GM21526 (cell line): ENCODE measurements at regions not wholly inside any gene's neighbourhood (a gene's known extent, or its start where the extent isn't known, plus 50 kb on each side); places are given as distances from the start of the nearest gene placed in this dataset.

Experiments used
- ATAC-seq: cut with Tn5 transposase; IDR thresholded peaks from one replicate; pipeline ENCODE4 v1.9.1; 2021; ENCODE audit warnings: moderate library complexity; ENCODE audit not compliant: unreplicated experiment, low FRiP score

DNA sequence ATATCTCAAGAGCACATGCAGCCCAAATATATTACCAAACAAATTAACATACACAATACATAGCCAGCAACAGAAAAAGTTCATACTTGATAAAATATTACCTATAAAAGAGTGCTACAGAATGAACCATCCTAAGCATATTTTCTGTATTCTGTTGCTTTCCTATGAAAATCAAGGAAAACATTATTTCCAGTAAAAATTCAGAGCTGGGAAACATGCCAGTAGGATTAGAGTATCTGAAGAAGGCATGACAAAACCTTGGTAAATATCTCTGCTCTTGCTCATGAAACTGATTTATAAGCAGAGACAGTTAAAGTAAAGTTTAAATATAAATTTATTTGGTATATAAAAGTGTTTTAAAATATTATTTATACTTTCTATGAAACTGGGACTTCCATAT, 599.7 kb downstream of the ARAP2 start:
- no peak for ATAC-seq

DNA sequence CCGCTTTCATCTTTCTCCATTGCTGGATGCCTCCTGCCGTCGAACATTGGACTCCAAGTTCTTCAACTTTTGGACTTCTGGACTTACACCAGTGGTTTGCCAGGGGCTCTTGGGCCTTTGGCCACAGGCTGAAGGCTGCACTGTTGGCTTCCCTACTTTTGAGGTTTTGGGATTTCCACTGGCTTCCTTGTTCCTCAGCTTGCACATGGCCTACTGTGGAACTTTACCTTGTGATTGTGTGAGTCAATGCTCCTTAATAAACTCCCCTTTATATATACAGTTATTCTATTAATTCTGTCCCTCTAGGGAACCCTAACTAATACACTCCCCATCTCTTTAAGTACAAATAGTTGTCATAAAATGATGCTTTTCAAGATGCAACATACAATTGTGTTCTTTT, 595.3 kb downstream of the ARAP2 start:
- no peak for ATAC-seq

DNA sequence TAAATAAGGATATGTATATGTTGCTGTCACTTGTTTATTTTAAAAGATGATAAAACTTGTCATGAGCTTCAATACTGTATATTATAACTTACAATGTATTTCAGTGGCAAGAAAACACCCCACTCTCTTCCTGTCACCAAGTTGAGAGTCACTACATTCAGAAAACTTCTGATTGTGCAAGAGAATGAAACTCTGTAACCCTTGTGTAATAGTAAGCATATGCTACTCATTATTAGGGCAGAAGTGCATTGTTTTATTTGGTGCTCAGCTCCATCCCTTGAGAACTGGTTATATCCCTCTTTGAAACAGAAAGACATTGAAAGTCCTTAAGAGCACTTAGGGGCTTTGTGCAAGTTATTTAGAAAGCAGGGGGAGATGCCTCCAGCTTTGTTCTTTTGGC, 594.5 kb downstream of the ARAP2 start:
- ATAC-seq: no peak

DNA sequence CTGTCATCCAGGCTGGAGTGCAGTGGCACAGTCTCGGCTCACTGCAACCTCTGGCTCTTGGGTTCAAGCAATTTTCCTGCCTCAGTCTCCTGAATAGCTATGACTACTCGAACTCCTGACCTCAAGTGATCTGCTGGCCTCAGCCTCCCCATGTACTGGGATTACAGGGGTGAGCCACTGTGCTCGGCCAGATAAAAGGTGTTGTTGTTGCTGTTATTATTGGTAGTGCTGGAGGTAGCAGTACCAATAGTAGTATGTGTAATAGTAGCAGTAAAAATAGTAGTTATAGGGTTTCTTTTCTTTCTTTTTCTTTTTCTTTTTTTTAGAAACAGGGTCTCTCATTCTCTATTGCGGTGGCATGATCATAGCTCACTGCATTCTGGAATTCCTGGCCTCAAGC, 592.1 kb downstream of the ARAP2 start:
- ATAC-seq: no peak

DNA sequence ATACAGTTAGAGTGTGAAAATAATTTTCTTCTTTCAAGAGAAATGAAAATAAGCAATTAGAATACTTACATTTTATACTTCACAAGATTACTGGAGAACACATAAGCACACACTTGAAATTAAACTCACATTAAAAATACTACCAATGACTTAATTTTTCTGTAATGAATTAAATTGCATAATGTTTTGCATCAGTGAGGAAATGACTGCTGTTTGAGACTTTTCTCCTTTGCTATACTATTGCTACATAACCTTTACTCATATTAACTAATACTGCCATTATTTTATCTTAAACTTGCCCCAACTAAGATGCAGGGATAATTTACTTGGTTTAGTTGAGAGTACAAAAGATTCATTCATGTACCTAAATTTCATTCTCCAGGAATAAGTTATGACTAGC, 590.9 kb downstream of the ARAP2 start:
- ATAC-seq: no peak

DNA sequence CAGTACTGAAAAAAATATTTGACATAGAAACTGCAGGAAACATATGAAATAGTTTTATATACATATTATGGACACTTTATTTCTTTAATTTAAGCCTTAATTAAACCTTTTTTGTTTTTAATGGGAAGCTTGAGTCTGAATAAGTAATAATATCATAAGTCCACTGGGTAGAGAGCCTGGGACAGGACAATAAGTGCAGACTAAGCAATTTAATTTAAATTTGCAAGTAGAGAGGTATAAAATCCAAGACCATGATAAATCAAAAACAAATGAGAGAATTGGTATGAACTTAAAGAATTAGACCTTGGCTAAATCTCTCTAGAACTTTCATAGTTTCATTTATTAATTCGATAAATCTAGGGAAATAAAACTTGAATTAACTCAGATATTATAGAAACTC, 571.2 kb downstream of the ARAP2 start:
- no peak for ATAC-seq

DNA sequence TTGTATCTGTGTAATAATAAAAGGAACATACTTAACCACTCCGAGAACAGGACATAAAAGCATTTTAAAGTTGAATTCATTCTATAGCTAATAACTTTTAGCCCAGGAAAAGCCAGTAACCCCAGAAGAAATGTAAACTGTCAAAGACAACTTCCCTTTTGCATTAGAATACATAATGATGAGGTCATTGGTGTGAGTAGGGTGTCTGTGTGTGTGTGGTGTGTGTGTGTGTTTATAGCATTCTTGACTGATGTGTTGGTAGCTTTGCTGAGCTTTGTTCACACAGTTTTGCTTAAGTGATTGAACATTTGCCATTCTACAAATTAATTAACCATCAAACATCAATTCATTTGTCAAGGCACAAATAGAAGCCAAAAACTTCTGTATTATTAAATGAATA, 559.6 kb downstream of the ARAP2 start:
- ATAC-seq: no peak

DNA sequence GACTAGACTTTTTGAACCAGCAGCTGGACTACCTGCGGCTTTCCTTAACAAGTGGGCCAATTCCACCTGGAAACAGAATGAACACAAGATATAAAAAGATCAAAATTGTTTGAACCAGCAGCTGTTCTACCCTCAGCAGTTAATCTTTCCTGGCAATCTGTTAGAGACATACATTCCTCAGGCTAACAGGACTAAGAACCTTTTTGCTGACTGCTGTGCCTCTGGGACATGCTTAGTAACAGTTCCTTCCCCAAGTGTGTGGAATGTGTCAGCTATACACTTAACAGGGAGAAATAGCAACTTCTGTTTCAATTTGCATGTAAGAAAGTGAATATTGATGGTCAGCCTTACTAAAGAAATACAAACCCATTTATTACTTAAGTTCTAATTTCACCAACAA, 554.4 kb downstream of the ARAP2 start:
- ATAC-seq: no peak

DNA sequence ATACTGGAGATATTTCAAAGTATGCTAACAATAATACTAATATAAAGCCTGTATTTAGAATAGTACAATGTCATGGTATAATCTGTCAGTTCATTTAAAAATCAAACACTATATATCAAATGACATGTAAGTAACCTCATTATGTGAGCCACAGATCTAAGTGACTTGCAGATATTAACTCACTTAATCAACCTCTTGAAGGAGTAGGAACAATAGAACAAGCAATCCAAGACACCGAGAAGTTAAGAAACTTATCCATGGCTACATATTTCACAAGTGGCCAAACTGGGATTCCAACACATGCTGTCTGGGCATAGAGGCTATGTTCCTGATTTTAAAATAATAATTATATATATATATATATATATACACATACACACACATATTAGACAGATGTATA, 554.0 kb downstream of the ARAP2 start:
- ATAC-seq: no peak

DNA sequence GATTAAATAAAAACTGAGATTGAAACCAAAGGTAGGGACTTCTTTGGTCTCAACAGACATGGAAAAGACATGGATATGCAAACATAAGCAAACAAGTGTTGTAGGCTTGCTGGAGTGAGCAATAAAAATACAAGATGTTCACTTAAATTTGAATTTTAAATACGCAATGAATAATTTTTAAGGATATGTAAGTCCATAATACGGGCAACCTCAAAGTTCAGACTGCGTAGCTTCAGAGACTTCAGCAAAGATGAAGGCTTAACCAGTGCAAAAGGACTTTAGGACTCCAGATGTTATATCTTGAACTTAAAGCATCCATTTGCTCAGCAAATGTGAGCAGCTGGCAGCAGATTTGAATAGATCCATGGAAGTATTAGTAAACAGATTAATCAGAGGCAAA, 549.3 kb downstream of the ARAP2 start:
- no peak for ATAC-seq

DNA sequence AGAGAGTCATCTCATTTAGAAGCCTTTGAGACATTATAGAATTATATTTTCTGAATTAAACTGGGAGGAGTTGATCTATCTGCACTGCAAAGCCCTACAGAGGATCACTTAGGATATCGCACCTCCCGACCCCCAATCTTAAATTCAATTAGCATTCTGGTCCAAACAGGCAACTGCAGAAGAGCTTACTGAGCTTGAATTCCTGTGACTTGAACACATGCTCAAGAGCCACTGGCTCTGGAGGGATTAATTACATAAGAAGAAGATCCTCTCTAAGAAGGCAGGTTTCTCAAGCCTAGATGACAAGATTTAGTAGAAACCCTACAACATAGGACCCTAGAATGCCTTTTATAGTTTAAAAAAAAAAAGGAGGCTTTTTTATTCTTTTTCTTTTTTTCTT, 548.9 kb downstream of the ARAP2 start:
- no peak for ATAC-seq

DNA sequence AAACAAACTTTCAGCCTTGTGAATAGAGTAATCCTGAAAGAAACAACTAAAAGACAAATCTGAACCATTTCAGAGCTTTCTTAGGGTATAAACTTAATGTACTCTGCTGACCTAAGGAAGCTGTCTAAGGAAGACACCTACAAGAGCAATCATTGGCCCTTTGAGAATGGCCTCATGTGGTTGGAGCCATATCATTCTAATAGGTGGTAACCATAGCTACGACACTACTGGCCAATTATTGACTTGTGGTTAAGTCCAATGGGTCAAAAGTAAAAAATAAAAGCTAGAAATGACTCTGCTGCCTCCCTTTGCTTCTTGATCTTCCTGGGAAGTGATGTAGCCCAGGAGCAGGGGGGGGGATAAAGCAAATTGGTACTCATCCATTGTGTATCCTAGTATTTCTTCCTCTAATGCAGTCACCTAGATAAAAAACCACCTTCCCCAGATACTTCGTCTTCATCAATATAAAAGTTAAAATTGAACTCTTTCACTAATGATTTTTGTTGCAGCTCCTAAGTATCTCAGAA, 547.0 kb downstream of the ARAP2 start:
- no peak for ATAC-seq

DNA sequence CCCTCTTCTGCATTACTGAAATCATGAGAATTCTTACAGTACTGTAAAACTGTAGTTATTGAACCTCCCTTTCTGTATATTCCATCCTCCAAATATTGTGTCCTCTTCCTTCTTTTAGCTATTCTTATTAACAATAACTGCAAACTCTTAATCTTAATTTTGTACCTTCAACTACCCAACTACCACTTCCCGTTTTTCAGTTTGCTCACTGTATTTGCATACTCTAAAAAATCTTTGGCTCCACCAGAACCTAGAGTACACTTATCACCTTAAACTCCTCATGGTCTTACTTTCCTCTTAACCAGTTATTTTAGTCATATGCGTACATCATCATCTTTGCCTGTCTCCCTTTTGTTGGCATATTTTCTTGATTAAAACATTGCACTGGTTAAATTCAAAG, 543.7 kb downstream of the ARAP2 start:
- no peak for ATAC-seq

DNA sequence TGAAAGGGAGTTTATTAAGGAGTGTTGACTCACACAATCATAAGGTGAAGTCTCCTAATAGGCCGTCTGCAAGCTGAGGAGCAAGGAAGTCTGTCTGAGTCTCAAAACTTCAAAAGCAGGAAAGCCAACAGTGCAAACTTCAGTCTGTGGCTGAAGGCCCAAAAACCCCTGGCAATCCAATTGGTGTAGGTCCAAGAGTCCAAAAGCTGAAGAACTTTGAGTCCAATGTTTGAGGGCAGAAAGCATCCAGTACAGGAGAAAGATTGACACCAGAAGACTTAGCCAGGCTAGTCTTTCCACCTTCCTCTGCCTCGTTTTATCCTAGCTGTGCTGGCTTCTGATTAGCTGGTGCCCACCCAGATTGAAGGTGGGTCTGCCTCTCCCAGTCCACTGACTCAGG, 535.2 kb downstream of the ARAP2 start:
- ATAC-seq: no peak

DNA sequence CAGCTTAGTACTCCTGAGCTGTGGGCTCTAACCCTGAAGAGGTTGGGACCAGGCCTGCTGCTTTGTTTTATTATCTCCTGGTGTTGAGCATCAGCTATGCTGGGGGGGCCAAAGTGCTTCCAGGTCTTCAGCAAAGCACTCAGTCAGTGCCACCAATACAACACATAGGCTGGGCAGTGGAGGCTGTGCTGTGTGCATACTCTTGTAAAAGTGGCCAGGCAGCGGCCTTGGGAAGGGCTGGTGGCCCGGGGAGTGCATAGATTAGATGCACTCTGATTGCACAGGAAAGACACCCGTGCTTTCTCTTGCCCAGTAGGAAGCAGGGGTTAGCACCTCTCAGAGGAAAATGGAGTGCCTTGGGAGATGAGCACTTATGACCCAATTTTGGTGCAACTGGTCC, 534.0 kb downstream of the ARAP2 start:
- ATAC-seq: no peak

DNA sequence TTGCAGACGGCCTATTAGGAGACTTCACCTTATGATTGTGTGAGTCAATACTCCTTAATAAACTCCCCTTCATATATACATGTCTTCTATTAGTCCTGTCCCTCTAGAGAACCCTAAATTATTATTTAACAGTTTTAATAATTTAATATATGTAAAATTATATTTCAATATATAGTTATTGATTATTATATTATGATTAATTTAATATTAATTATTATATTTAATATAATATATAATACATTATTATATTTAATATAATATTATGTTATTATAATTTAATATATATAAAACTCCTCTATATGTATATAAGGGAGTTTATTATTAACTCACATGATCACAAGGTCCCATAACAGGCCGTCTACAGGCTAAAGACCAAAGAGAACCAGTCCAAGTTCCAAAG, 533.2 kb downstream of the ARAP2 start:
- ATAC-seq: no peak

DNA sequence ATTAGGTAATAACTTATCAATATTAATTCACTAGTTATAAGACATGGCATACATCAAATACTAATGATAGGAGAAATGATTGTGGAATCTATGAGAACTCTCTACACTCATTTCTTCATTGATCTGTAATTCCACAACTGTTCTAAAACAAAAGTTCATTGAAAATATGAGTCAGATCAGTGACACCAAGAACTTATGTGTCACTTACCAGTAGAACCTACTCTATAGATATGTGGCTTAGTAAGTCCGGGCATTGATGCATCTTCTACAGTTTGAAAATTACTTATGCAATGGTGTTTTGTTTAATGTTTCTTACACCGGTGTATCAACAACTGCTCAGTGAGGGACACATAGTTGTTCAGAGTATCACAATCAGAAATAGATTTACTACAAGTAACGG, 520.3 kb downstream of the ARAP2 start:
- no peak for ATAC-seq

DNA sequence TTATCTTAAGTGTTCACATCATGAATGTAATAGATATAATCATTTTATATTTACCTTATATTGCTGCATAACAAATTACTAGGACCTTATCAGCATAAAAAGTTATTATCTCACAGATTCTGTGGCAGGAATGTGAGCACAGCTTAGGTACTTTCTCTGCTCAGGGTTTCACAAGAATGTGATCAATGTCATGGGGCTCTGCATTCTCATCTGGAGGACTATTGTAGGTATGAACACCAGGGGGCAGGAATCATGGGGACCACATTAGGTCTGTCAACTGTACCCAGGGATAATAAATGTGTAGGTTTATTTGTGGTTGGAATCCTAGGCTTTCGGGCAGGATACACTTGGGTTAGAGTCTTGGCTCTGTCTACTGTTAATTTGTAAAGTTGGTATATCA, 519.2 kb downstream of the ARAP2 start:
- no peak for ATAC-seq

DNA sequence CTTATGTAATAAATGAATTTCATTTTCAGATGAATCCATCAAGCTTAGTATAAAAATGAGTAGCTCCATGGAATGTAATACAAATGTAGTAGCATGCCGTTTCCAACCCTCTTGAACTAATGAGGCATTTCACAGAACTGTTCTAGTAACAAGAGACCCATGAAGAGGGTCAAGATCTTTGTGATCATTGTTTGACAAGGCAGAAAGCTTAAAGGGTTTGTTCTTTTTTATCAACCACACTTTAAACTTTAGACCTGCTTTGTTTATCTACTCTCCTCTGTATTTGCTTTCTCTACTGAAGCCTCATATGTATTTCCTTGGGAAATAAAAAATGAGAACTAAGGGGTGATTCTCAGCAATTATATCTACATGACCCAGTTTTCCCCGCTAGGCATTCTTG, 513.9 kb downstream of the ARAP2 start:
- ATAC-seq: no peak

DNA sequence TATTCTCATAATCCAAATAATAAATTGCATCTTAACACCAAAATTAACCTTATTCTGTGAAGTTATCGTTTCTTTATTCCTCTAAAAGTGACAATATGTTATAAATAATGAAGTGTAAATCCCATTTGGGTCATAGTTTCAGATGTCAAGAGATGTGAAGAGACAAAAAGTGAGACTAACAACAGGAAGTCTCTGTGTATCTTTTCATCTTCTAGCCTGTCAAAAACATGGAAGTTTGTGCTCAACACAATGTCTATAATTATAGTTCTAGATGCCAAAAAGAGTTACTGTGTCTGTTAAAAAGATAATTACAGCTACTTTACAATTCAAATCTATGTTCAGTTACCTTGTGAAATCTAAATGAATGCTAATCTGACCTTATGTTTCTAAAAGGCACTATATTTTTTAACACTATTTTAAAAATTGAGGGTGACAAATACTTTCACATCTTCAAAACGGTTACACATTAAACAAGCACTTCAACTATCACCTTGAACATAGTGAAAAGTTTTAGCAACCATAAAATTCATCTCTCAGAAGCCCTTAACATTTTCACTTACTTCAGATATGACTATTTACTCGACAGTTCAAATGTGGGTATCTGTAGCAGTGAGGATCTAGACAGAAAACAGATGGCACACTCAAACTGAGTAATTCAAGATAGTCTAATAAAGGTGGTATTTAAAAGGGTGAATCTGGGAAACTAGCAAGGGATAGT, 509.8 kb downstream of the ARAP2 start:
- no peak for ATAC-seq

DNA sequence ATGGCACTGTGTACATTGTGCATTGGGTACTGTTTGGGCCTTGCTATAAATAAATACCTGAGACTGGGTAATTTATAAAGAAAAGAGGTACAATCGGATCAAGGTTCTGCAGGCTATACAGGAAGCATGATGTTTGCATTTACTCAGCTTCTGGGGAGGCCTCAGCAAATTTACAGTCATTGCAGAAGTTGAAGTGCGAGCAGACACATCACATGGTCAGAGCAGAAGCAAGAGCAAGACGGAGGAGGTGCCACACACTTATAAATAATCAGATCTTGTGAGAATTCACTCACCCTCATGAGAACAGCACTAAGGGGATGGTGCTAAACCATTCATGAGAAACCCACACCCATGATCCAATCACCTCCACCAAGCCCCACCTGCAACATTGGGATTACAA, 505.0 kb downstream of the ARAP2 start:
- no peak for ATAC-seq

DNA sequence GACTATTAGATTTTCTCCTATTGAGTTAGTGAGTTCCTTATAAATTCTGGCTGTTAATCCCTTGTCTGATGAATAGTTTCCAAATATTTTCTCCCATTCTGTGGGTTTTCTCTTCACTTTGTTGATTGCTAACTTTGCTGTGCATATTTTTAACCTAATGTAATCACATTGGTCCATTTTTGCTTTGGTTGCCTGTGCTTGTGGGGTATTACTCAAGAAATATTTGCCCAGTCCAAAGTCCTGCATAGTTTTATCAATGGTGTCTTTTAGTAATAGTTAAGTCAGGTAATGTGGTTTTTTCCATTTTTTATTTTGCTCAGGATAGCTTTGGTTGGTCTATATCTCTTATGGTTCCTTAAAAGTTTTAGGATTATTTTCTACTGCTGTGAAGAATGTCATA, 490.3 kb downstream of the ARAP2 start:
- ATAC-seq: no peak

DNA sequence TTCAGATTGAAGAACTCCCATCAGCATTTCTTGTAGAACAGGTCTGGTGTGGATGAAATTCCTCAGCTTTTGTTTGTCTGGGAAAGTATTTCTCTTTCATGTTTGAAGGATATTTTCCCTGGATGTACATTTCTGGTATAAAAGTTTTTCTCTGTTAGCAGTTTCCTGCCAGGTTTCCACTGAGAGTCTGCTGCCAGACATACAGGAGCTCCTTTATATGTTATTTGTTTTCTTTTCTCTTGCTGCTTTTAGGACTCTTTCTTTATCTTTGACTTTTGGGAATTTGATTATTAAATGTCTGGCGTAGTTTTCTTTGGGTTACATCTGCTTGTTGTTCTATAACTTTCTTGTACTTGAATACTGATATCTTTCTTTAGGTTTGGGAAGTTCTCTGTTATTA, 486.5 kb downstream of the ARAP2 start:
- ATAC-seq: no peak
